Lower leg skin (tissue), 3 donors: ENCODE measurements at regions not wholly inside any gene's neighbourhood (a gene's known extent, or its start where the extent isn't known, plus 50 kb on each side); places are given as distances from the start of the nearest gene placed in this dataset.

ENCODE experiments used
- POLR2A ChIP-seq, 2 donors: fragments of 450-650 bp; IDR thresholded peaks; one replicate each; pipeline ENCODE4 v1.6.1; 2016 to 2017; ENCODE audit warnings: antibody characterized with exemption in 2 of 2, mild to moderate bottlenecking in 1 of 2, moderate library complexity in 1 of 2
- TF ChIP-seq, protein P1 (sequence below), 3 donors: fragments of 450-650 bp; IDR thresholded peaks; one replicate each; pipeline ENCODE4 v1.5.1; 2016; ENCODE audit warnings: antibody characterized with exemption in 3 of 3, mild to moderate bottlenecking in 3 of 3, moderate library complexity in 2 of 3

DNA sequence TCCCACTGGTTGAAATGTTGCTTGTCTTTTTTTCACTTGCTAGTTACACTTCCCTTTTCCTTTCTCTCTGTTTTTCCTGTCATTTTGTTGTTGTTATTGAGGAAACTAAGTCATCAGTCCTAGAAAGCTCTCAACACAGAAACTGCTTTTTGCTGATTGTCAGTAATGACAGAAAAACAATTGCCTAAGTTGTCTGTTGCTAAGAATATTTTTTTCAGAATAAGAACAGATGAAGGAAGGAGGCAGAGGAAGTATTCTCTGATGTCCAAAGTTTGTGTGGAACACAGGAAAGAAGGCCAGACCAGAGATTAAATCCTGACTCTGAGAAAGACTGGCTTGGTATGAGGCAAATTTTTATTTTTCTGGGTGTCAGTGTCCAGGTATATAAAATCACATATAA, 163.3 kb downstream of the CASP12 start:
- TF ChIP-seq, protein P1, sequence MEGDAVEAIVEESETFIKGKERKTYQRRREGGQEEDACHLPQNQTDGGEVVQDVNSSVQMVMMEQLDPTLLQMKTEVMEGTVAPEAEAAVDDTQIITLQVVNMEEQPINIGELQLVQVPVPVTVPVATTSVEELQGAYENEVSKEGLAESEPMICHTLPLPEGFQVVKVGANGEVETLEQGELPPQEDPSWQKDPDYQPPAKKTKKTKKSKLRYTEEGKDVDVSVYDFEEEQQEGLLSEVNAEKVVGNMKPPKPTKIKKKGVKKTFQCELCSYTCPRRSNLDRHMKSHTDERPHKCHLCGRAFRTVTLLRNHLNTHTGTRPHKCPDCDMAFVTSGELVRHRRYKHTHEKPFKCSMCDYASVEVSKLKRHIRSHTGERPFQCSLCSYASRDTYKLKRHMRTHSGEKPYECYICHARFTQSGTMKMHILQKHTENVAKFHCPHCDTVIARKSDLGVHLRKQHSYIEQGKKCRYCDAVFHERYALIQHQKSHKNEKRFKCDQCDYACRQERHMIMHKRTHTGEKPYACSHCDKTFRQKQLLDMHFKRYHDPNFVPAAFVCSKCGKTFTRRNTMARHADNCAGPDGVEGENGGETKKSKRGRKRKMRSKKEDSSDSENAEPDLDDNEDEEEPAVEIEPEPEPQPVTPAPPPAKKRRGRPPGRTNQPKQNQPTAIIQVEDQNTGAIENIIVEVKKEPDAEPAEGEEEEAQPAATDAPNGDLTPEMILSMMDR (IDR thresholded peaks at IDR 0.05): no peak
- TF ChIP-seq POLR2A (IDR thresholded peaks at IDR 0.05): no peak
